GM12865 (cell line): ENCODE measurements at regions not wholly inside any gene's neighbourhood (a gene's known extent, or its start where the extent isn't known, plus 50 kb on each side); places are given as distances from the start of the nearest gene placed in this dataset.

ENCODE experiments used
- DNase-seq: peaks from one replicate; pipeline ENCODE4 v3.0.0; 2010; ENCODE audit warnings: low read depth
- H3K4me3 ChIP-seq: 2 replicates; pipeline ENCODE4 v1.5.1; 2011; ENCODE audit warnings: mild to moderate bottlenecking, low read depth, low read length, control low read depth
- CTCF ChIP-seq: IDR thresholded peaks from 2 replicates; pipeline ENCODE4 v1.5.1; 2011; ENCODE audit warnings: low read length, control low read depth, low read depth, inconsistent platforms; ENCODE audit not compliant: insufficient read depth; ENCODE audit errors: missing control alignments

- H3K4me3 ChIP-seq: no peak overlapping the region
- TF ChIP-seq CTCF: no peak
- no peak for DNase-seq
Observed at GRCh38 chr5:53249529-53250200, 140.1 kb upstream of the MOCS2 start.

GRCh38 chr5:53250201-53250550 is 140.6 kb upstream of the MOCS2 start:
- no peak overlapping the region for H3K4me3 ChIP-seq
- no peak for DNase-seq
- no peak for TF ChIP-seq CTCF

GRCh38 chr5:53253421-53253871 is 143.9 kb upstream of the MOCS2 start:
- TF ChIP-seq CTCF: no peak
- DNase-seq: peak; percentile 2
- H3K4me3 ChIP-seq: no peak overlapping the region

- no peak for TF ChIP-seq CTCF
- no peak for DNase-seq
- no peak overlapping the region for H3K4me3 ChIP-seq
Observed at GRCh38 chr5:53256746-53257145, 147.2 kb upstream of the MOCS2 start.

- no peak for TF ChIP-seq CTCF
- H3K4me3 ChIP-seq: no peak overlapping the region
- DNase-seq: no peak
Observed at GRCh38 chr5:53257806-53258373, 148.3 kb upstream of the MOCS2 start.

GRCh38 chr5:53259176-53259575 is 149.6 kb upstream of the MOCS2 start:
- no peak overlapping the region for H3K4me3 ChIP-seq
- TF ChIP-seq CTCF: no peak

GRCh38 chr5:53260446-53260845 is 150.9 kb upstream of the MOCS2 start:
- no peak overlapping the region for H3K4me3 ChIP-seq
- DNase-seq: no peak
- no peak for TF ChIP-seq CTCF

More at GRCh38 chr5:53259176-53259575, 149.6 kb upstream of the MOCS2 start:
- DNase-seq: no peak
